ENCODE measurements at regions not wholly inside any gene's neighbourhood (a gene's known extent, or its start where the extent isn't known, plus 50 kb on each side); places are given as distances from the start of the nearest gene placed in this dataset.

GRCh38 chr12:116401565-116401964, 124.1 kb upstream of the MED13L start:
- no peaks in the 10 kb centered on the region for H3K9me3 ChIP-seq (ENCODE audit: low read length)
- WGBS (ENCODE audit: low lambda C conversion rate), result 70% methylated on average over 3 of the region's 3 CpGs
- no peaks in the 10 kb centered on the region for H4K20me1 ChIP-seq (ENCODE audit: insufficient read depth, low read length)
- DNase-seq (ENCODE audit: low spot score), result no peak
- no peak overlapping the region for H3K4me3 ChIP-seq (replicated peaks in 1 of 3; ENCODE audit: insufficient read depth in 1 of 3, low read depth in 2 of 3, low read length in 3 of 3)
- no peaks in the 10 kb centered on the region for H3K36me3 ChIP-seq (replicated peaks in 1 of 2; ENCODE audit: control insufficient read depth in 1 of 2, insufficient read depth in 2 of 2, low read length in 2 of 2)
- H3K27me3 ChIP-seq (ENCODE audit: control insufficient read depth in 1 of 2, insufficient read depth in 2 of 2, low read length in 2 of 2), result peaks cover 0 to 3% of the 10 kb centered on the region in 2 experiments; a peak in 1 of 5 replicates
- BruUV-seq (replicated peaks), result no TSS peak
- no peak for FAIRE-seq
- TF ChIP-seq POLR2AphosphoS2 (IDR thresholded peaks at IDR 0.05; ENCODE audit: low read depth, low read length) (no peak), ETV6 (CRISPR knock-in tag; conservative IDR thresholded peaks at IDR 0.05) (no peak), LRRFIP1 (CRISPR knock-in tag; conservative IDR thresholded peaks at IDR 0.05) (no peak), CHD4 (IDR thresholded peaks at IDR 0.05; ENCODE audit: borderline replicate concordance, low read length) (no peak), KLF6 (CRISPR knock-in tag; IDR thresholded peaks at IDR 0.05) (no peak), MXD4 (CRISPR knock-in tag; IDR thresholded peaks at IDR 0.05) (no peak), ZNF180 (CRISPR knock-in tag; IDR thresholded peaks at IDR 0.05; ENCODE audit: borderline replicate concordance, low read depth) (no peak), ZNF550 (CRISPR knock-in tag; IDR thresholded peaks at IDR 0.05; ENCODE audit: borderline replicate concordance) (no peak), NCOA5 (CRISPR knock-in tag; IDR thresholded peaks at IDR 0.05) (no peak), ZNF891 (CRISPR knock-in tag; IDR thresholded peaks at IDR 0.05) (no peak), KMT2B (CRISPR knock-in tag; IDR thresholded peaks at IDR 0.05) (no peak), ELF3 (CRISPR knock-in tag; IDR thresholded peaks at IDR 0.05) (no peak)
- ATAC-seq, result no peak
- H3K27ac ChIP-seq (ENCODE audit: extremely low read length, insufficient read depth, low read length), result no peak overlapping the region
- intact Hi-C loops (cut with micrococcal nuclease; ENCODE audit: unreplicated experiment), result no loop called here
- no peaks in the 10 kb centered on the region for H3K79me2 ChIP-seq (ENCODE audit: insufficient read depth, low read length)
- ChIA-PET POLR2A (no interaction called here), CTCF (ENCODE audit: low intra/inter-chr PET ratio, low total read pairs) (no interaction called here)
- H3K9ac ChIP-seq (ENCODE audit: insufficient read depth, low read depth, low read length), result no peak overlapping the region
- H3K4me2 ChIP-seq (ENCODE audit: low read depth, low read length), result no peak overlapping the region
- H3K4me1 ChIP-seq (ENCODE audit: insufficient read depth, low read length), result peaks cover 18% of the 10 kb centered on the region
- in situ Hi-C loops (cut with HindIII; ENCODE audit: extremely low pct_ligation_motif_present, low pct_unique_long_range_greater_than_20kb), result no loop called here
- H2AFZ ChIP-seq (ENCODE audit: low read length), result no peak overlapping the region
